GM20000 (cell line): ENCODE measurements at regions not wholly inside any gene's neighbourhood (a gene's known extent, or its start where the extent isn't known, plus 50 kb on each side); places are given as distances from the start of the nearest gene placed in this dataset.

Source experiments
- DNase-seq: peaks from one replicate; pipeline ENCODE4 v3.0.0; 2012; ENCODE audit warnings: low spot score
- TF ChIP-seq, protein P1 (sequence below): IDR thresholded peaks from 2 replicates; pipeline ENCODE4 v1.5.1; 2012; ENCODE audit warnings: mild to moderate bottlenecking, control low read depth; ENCODE audit errors: extremely low read depth, missing control alignments

- DNase-seq = no peak
- TF ChIP-seq, protein P1, sequence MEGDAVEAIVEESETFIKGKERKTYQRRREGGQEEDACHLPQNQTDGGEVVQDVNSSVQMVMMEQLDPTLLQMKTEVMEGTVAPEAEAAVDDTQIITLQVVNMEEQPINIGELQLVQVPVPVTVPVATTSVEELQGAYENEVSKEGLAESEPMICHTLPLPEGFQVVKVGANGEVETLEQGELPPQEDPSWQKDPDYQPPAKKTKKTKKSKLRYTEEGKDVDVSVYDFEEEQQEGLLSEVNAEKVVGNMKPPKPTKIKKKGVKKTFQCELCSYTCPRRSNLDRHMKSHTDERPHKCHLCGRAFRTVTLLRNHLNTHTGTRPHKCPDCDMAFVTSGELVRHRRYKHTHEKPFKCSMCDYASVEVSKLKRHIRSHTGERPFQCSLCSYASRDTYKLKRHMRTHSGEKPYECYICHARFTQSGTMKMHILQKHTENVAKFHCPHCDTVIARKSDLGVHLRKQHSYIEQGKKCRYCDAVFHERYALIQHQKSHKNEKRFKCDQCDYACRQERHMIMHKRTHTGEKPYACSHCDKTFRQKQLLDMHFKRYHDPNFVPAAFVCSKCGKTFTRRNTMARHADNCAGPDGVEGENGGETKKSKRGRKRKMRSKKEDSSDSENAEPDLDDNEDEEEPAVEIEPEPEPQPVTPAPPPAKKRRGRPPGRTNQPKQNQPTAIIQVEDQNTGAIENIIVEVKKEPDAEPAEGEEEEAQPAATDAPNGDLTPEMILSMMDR = no peak
Measured at GRCh38 chr5:126351153-126351552, 72.1 kb upstream of the GRAMD2B start.

DNA sequence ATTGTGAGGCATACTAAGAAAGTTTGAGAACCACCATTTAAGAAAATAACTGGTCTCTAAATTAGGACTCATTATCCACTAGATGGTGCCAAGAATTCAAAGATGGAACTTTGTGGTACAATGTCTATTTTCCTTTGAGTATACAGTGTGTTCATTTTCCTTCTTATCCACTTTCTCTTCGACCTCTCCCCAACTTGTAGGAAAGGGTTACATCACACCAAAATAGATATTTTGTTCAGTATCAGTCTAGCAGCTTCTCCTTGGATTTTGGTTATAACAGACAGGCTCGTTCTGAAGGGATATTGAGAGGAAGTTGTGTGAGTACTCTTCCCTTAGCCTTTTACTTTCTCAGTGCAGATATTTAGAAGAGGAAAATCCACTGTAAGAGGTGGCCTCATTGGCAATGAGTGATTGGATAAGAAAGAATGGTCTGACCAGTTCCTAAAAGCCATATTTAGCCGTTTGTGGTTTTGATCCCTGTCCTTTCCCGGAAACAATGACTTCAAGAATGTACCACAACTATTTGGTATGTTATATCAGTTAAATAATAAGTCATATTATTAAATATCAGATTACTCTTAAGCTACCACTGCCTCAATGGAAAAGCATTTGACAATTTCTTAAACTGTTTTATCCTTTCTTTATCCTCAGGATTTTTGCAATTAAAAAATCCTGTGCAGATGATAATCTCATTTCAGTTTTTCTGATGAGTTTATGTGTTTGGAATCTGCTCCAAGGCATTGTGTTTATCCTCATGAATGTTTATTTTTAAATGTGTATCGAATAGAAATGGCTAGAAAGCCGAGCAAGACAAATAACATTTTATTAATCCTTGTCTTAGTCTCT is 69.0 kb upstream of the GRAMD2B start:
- TF ChIP-seq, protein P1 = peak; percentile 27
- DNase-seq = peak; percentile 54

DNA sequence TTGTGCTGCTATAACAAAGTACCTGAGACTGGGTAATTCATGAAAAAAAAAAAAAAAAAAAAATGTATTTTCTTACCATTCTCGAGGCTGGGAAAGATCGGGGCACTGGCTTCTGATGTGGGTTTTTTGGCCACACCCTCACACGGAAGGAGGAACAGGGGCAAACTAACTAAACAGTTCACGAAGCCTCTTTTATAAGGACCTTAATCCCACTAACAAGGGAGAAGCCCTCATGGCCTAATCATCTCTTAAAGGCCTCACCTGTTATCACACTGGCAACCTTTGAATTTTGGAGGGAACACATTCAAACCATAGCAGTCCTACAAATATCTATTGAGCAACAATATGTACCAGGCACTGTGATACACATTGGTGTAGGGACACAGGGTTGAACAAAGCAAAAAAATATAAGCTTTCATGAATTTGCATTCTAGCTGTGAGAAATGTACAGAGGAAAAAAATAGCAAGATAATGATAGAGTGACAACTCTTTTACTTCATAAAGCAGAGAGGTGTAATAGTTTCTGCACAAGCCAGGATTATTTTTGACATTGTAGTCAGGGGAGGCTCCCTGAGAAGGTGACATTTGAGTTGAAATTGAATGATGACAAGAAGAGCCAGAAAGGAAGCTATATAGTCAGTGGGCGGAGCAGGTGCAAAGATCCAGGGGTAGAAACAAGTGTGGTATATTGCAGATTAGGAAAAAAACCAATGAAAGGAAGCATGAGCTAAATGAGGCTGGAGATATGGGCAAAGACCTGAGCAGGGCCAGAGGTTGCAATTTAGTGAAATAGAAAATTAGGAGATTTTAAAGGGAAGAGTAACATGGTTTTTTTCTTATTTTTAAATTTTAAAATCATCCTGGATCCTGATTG is 68.1 kb upstream of the GRAMD2B start:
- TF ChIP-seq, protein P1 = no peak
- no peak for DNase-seq

DNA sequence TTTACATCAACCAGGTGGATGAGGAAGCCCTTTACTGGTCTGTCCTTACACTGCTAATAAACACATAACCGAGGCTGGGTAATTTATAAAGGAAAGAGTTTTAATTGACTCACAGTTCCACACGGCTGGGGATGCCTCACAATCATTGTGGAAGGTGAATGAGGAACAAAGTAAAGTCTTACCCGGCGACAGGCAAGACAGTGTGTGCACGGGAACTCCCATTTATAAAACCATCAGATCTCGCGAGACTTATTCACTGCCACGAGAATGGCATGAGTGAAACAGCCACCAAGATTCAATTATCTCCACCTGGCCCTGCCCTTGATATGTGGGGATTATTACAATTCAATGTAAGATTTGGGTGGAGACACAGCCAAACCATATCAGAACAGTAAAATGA is 67.3 kb upstream of the GRAMD2B start:
- peak; percentile 18 for DNase-seq
- TF ChIP-seq, protein P1 = no peak

GRCh38 chr5:126357585-126358342 is 65.4 kb upstream of the GRAMD2B start:
- DNase-seq = no peak
- TF ChIP-seq, protein P1 = no peak

DNA sequence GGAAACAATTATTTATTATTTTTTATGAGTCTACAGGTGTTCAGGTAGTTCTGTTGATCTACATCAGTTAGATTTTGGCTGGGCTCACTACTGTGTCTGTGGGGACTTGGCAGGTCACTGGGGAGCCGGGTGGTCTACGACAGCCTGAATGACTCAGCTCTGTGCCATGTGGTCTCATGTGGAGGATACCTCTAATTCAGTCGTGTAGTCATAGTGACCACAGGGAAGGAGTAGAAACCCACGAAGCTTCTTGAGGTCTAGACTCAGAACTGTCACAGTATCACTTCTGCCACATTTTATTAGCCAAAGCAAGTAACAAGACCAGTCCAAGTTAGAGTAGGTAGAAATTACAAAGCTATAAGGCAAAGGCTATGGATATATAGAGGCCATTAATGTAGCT is 64.7 kb upstream of the GRAMD2B start:
- TF ChIP-seq, protein P1 = no peak
- peak; percentile 41 for DNase-seq
